Mesendoderm (in vitro differentiated cells): ENCODE measurements at regions not wholly inside any gene's neighbourhood (a gene's known extent, or its start where the extent isn't known, plus 50 kb on each side); places are given as distances from the start of the nearest gene placed in this dataset.
"Not testable (repeated sequence)": the region's sequence is repeated elsewhere in the genome, so short reads cannot be mapped to it uniquely, and the experiment has no call there.

Experiments
- DNase-seq: peaks from one replicate; pipeline ENCODE4 v3.0.0; 2013
- H2AK5ac ChIP-seq: 2 replicates; pipeline ENCODE4 v1.6.1; 2013; ENCODE audit warnings: low read length, inconsistent platforms
- H2BK120ac ChIP-seq: 2 replicates; pipeline ENCODE4 v1.6.1; 2013; ENCODE audit warnings: low read depth, mild to moderate bottlenecking, low read length, moderate library complexity, mixed read lengths
- H2BK15ac ChIP-seq: replicated peaks from 2 replicates; pipeline ENCODE4 v1.6.1; 2013; ENCODE audit warnings: low read depth, mild to moderate bottlenecking, moderate library complexity
- H2BK5ac ChIP-seq: 2 replicates; pipeline ENCODE4 v1.6.1; 2013; ENCODE audit warnings: low read length, inconsistent platforms
- H3K18ac ChIP-seq: 2 replicates; pipeline ENCODE4 v1.6.1; 2013; ENCODE audit warnings: mild to moderate bottlenecking, low read length, mixed read lengths
- H3K23ac ChIP-seq: one replicate; pipeline ENCODE4 v1.6.1; 2013; ENCODE audit warnings: low read length
- H3K27ac ChIP-seq: 2 replicates; pipeline ENCODE4 v1.5.1; 2013; ENCODE audit warnings: low read depth, mild to moderate bottlenecking, inconsistent platforms, low read length, moderate library complexity
- H3K27me3 ChIP-seq: 2 replicates; pipeline ENCODE4 v1.6.1; 2013; ENCODE audit warnings: low read length, control low read depth, mild to moderate bottlenecking, inconsistent platforms; ENCODE audit not compliant: insufficient read depth, poor library complexity
- H3K36me3 ChIP-seq: 2 replicates; pipeline ENCODE4 v1.6.1; 2013; ENCODE audit warnings: low read length, inconsistent platforms; ENCODE audit not compliant: control insufficient read depth, insufficient read depth
- H3K4ac ChIP-seq: one replicate; pipeline ENCODE4 v1.6.1; 2013; ENCODE audit warnings: low read depth, mild to moderate bottlenecking, low read length, moderate library complexity
- H3K4me1 ChIP-seq: 2 replicates; pipeline ENCODE4 v1.6.1; 2013; ENCODE audit warnings: low read depth, low read length, inconsistent platforms; ENCODE audit not compliant: control insufficient read depth
- H3K4me2 ChIP-seq: 2 replicates; pipeline ENCODE4 v1.6.1; 2013; ENCODE audit warnings: low read length
- H3K4me3 ChIP-seq: 2 replicates; pipeline ENCODE4 v1.5.1; 2013; ENCODE audit warnings: mild to moderate bottlenecking, low read length
- H3K56ac ChIP-seq: one replicate; pipeline ENCODE4 v1.6.1; 2013; ENCODE audit warnings: low read length
- H3K79me1 ChIP-seq: 2 replicates; pipeline ENCODE4 v1.6.1; 2013; ENCODE audit warnings: low read length, inconsistent platforms
- H3K79me2 ChIP-seq: 2 replicates; pipeline ENCODE4 v1.6.1; 2013; ENCODE audit warnings: mild to moderate bottlenecking, low read length; ENCODE audit not compliant: control insufficient read depth, insufficient read depth
- H3K9ac ChIP-seq: 2 replicates; pipeline ENCODE4 v1.6.1; 2013; ENCODE audit warnings: low read length, inconsistent platforms
- H4K5ac ChIP-seq: one replicate; pipeline ENCODE4 v1.6.1; 2013; ENCODE audit warnings: low read length
- H4K8ac ChIP-seq: one replicate; pipeline ENCODE4 v1.6.1; 2013; ENCODE audit warnings: low read depth, mild to moderate bottlenecking, control low read depth, low read length, moderate library complexity
- WGBS: extraction: QIAGEN DNeasy Blood & Tissue Kit; methylation state at CpG from one replicate; pipeline ENCODE4 v1.1.7; 2013; ENCODE audit warnings: low lambda C conversion rate, missing lambda C conversion rate; ENCODE audit not compliant: insufficient coverage; ENCODE audit errors: extremely low coverage; 5-methylcytosine and 5-hydroxymethylcytosine counted together

DNA sequence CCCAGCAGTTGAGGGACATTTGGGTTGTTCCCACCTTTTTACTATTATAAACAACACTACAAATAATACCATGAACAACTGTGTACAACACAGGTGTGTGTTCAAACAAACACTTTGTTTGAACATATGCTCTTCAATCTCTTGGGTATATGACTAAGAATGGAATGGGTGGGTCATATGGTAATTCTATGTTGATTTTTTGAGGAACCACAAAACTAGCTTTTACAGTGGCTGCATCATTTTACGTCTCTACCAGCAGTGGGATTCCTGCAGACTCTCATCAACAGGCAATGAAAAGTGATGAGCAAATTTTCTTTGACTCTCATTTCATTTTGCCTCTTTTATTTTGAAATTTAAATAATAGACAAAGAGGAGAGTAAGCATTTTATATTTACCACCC lies 116.9 kb upstream of the KLF14 start:
- no peaks in the 10 kb centered on the region for H3K36me3 ChIP-seq
- H3K79me2 ChIP-seq = no peaks in the 10 kb centered on the region
- DNase-seq = no peak
- H2BK5ac ChIP-seq = no peak overlapping the region
- no peak overlapping the region for H3K56ac ChIP-seq
- H2AK5ac ChIP-seq = no peak overlapping the region
- no peak overlapping the region for H2BK120ac ChIP-seq
- H3K27me3 ChIP-seq = no peaks in the 10 kb centered on the region
- no peaks in the 10 kb centered on the region for H3K79me1 ChIP-seq
- H2BK15ac ChIP-seq = no peak overlapping the region
- no peak overlapping the region for H3K4ac ChIP-seq
- no peak overlapping the region for H4K5ac ChIP-seq
- H3K23ac ChIP-seq = no peak overlapping the region
- H4K8ac ChIP-seq = no peak overlapping the region
- no peak overlapping the region for H3K4me3 ChIP-seq
- H3K27ac ChIP-seq = no peak overlapping the region
- no peak overlapping the region for H3K4me2 ChIP-seq
- no peak overlapping the region for H3K9ac ChIP-seq
- no peaks in the 10 kb centered on the region for H3K4me1 ChIP-seq
- WGBS = no CpG with 5 or more reads among the region's 1 CpG
- no peak overlapping the region for H3K18ac ChIP-seq

DNA sequence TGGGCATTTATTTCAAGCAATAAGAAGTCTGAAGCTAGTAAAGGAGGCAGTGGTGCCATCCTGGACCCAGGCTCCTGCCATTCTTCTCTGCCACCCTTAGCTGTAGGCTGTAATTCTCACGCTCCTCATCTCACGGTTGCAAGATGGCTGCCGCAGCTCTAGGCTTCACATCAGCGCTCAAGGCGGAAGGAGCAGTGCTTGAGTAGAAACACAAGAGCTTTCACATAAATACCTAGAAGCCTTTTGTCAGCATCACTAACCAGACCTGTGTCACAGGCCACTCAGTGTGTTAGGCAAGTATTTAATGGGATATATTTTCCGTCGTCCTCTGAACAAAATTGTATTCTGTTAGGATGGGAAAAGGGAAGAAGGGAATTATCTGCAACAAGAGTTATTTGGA lies 118.9 kb upstream of the KLF14 start:
- no peak overlapping the region for H3K18ac ChIP-seq
- no peak overlapping the region for H3K4me2 ChIP-seq
- H3K9ac ChIP-seq = no peak overlapping the region
- no peaks in the 10 kb centered on the region for H3K79me2 ChIP-seq
- no CpG with 5 or more reads among the region's 7 CpGs for WGBS
- H3K36me3 ChIP-seq = no peaks in the 10 kb centered on the region
- H3K27me3 ChIP-seq = no peaks in the 10 kb centered on the region
- H2BK120ac ChIP-seq = no peak overlapping the region
- H2AK5ac ChIP-seq = no peak overlapping the region
- no peak for DNase-seq
- no peak overlapping the region for H2BK5ac ChIP-seq
- no peaks in the 10 kb centered on the region for H3K4me1 ChIP-seq
- no peak overlapping the region for H3K4me3 ChIP-seq
- no peak overlapping the region for H3K27ac ChIP-seq
- H3K79me1 ChIP-seq = no peaks in the 10 kb centered on the region
- no peak overlapping the region for H3K4ac ChIP-seq
- H3K56ac ChIP-seq = no peak overlapping the region
- H4K5ac ChIP-seq = no peak overlapping the region
- no peak overlapping the region for H2BK15ac ChIP-seq
- H3K23ac ChIP-seq = no peak overlapping the region
- H4K8ac ChIP-seq = no peak overlapping the region

DNA sequence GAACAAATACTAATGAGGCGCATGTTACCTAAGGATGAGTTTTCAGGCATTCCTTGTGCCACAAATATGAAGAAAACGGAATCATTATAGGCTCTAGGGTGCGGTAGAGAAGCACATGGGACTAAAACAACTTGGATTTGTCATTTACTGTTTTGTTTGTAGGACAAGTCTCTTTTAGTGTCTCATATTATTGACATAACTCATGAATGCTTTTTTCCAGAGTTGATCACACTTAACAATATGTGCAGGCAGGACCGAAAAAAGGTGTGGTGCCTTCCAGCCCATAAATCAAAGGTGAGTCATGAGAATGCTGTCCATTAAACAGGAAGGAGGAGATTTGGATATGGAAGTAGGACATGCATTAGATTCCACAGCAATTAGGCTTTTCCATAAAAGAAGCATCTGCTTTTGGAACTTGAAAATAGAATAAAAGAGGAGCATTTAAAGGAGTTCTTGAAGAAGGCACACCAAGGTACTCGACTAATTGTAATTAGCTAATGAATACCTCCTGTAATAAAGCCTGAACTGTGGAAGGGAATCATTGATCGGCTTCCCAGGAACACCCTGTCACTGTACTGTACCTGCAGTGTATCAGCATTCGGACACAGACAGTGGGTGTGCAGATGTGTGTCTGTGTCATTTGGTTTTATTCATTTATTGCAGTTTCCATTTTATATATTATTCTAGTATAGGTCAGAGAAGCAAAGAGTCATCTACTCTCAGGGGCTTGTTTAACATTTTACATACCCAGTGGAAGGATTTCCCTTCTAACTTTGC lies 119.7 kb upstream of the KLF14 start:
- Histone ChIP-seq H3K27me3 (no peaks in the 10 kb centered on the region), H2BK120ac (no peak overlapping the region), H3K79me2 (no peaks in the 10 kb centered on the region), H3K27ac (no peak overlapping the region), H3K79me1 (no peaks in the 10 kb centered on the region), H2AK5ac (no peak overlapping the region), H3K56ac (no peak overlapping the region), H3K4me1 (no peaks in the 10 kb centered on the region), H3K4me3 (no peak overlapping the region), H4K5ac (no peak overlapping the region), H2BK5ac (no peak overlapping the region), H2BK15ac (no peak overlapping the region), H3K4ac (no peak overlapping the region), H3K18ac (no peak overlapping the region), H3K23ac (no peak overlapping the region), H3K4me2 (no peak overlapping the region), H3K36me3 (no peaks in the 10 kb centered on the region), H4K8ac (no peak overlapping the region), H3K9ac (no peak overlapping the region)
- DNase-seq = no peak
- WGBS = no CpG with 5 or more reads among the region's 7 CpGs

GRCh38 chr7:130854481-130854880 lies 120.5 kb upstream of the KLF14 start:
- H2BK5ac ChIP-seq = no peak overlapping the region
- no peak overlapping the region for H3K4me3 ChIP-seq
- H3K36me3 ChIP-seq = no peaks in the 10 kb centered on the region
- H3K4me1 ChIP-seq = no peaks in the 10 kb centered on the region
- no peak overlapping the region for H3K4ac ChIP-seq
- H3K18ac ChIP-seq = no peak overlapping the region
- H3K27ac ChIP-seq = no peak overlapping the region
- no peak overlapping the region for H2BK120ac ChIP-seq
- H3K23ac ChIP-seq = no peak overlapping the region
- no peak overlapping the region for H2BK15ac ChIP-seq
- no peaks in the 10 kb centered on the region for H3K79me1 ChIP-seq
- DNase-seq = no peak
- no peak overlapping the region for H3K4me2 ChIP-seq
- no peak overlapping the region for H2AK5ac ChIP-seq
- H3K56ac ChIP-seq = no peak overlapping the region
- no peaks in the 10 kb centered on the region for H3K79me2 ChIP-seq
- WGBS = no CpG with 5 or more reads among the region's 1 CpG
- no peak overlapping the region for H4K8ac ChIP-seq
- no peak overlapping the region for H3K9ac ChIP-seq
- no peaks in the 10 kb centered on the region for H3K27me3 ChIP-seq
- no peak overlapping the region for H4K5ac ChIP-seq

DNA sequence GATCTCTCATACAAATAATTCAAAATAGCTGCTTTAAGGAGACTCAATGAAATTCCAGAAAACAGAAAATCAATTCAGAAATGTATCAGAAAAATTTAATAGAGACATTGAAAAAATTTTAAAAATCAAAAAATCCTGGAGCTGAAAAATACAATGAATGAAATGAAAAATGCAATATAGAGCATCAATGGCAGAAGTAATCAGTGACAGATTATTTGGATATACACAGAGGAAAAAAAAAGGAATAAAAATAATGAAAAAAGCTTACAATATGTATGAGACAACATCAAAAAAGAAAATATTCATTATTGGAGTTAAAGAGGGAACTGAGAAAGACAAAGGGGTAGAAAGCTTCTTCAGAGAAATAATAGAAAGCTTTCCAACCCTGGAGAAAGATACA lies 122.9 kb upstream of the KLF14 start:
- H2BK120ac ChIP-seq = no peak overlapping the region
- no peak overlapping the region for H3K27ac ChIP-seq
- H3K9ac ChIP-seq = no peak overlapping the region
- no peak overlapping the region for H2AK5ac ChIP-seq
- H4K8ac ChIP-seq = no peak overlapping the region
- no peak overlapping the region for H3K23ac ChIP-seq
- no peak overlapping the region for H2BK5ac ChIP-seq
- no peak overlapping the region for H3K4me2 ChIP-seq
- H3K4ac ChIP-seq = no peak overlapping the region
- H4K5ac ChIP-seq = no peak overlapping the region
- H3K27me3 ChIP-seq = no peaks in the 10 kb centered on the region
- H3K56ac ChIP-seq = no peak overlapping the region
- H3K79me1 ChIP-seq = no peaks in the 10 kb centered on the region
- H3K18ac ChIP-seq = no peak overlapping the region
- H3K79me2 ChIP-seq = no peaks in the 10 kb centered on the region
- no peak overlapping the region for H3K4me3 ChIP-seq
- no peak overlapping the region for H2BK15ac ChIP-seq
- no peaks in the 10 kb centered on the region for H3K4me1 ChIP-seq
- no peak for DNase-seq
- H3K36me3 ChIP-seq = no peaks in the 10 kb centered on the region

GRCh38 chr7:130860832-130861231 lies 126.8 kb upstream of the KLF14 start:
- H3K4me1 ChIP-seq, H3K27ac ChIP-seq, H3K4me3 ChIP-seq, H3K4me2 ChIP-seq, H3K4ac ChIP-seq, H2BK5ac ChIP-seq, H3K23ac ChIP-seq, H4K5ac ChIP-seq, H3K36me3 ChIP-seq, H3K79me1 ChIP-seq, H2BK15ac ChIP-seq, H3K18ac ChIP-seq, H2BK120ac ChIP-seq, DNase-seq, H3K9ac ChIP-seq, H3K56ac ChIP-seq, H4K8ac ChIP-seq, H3K27me3 ChIP-seq, H2AK5ac ChIP-seq, H3K79me2 ChIP-seq: not testable (repeated sequence)
- no CpG with 5 or more reads among the region's 2 CpGs for WGBS
